ENCODE measurements at regions not wholly inside any gene's neighbourhood (a gene's known extent, or its start where the extent isn't known, plus 50 kb on each side); places are given as distances from the start of the nearest gene placed in this dataset.
"Not testable (repeated sequence)": the region's sequence is repeated elsewhere in the genome, so short reads cannot be mapped to it uniquely, and the experiment has no call there.

GRCh38 chr2:210818473-210818872, 262.1 kb downstream of the CPS1 start:
- no peaks in the 10 kb centered on the region for H3K4me1 ChIP-seq
- DNase-seq: no peak
- H3K27ac ChIP-seq: no peak overlapping the region
- no peaks in the 10 kb centered on the region for H3K9me3 ChIP-seq (replicated peaks)
- no peaks in the 10 kb centered on the region for H3K36me3 ChIP-seq
- H3K4me3 ChIP-seq: no peak overlapping the region
- H3K27me3 ChIP-seq: no peaks in the 10 kb centered on the region

GRCh38 chr2:210833403-210833802, 277.0 kb downstream of the CPS1 start:
- Histone ChIP-seq H3K27me3 (no peaks in the 10 kb centered on the region), H3K9me3 (replicated peaks) (no peaks in the 10 kb centered on the region), H3K36me3 (no peaks in the 10 kb centered on the region), H3K27ac (no peak overlapping the region), H3K4me3 (no peak overlapping the region), H3K4me1 (no peaks in the 10 kb centered on the region)
- DNase-seq: no peak

GRCh38 chr2:210839034-210839433, 282.6 kb downstream of the CPS1 start:
- Histone ChIP-seq H3K27me3 (no peaks in the 10 kb centered on the region), H3K4me1 (no peaks in the 10 kb centered on the region), H3K9me3 (replicated peaks) (no peaks in the 10 kb centered on the region), H3K36me3 (no peaks in the 10 kb centered on the region), H3K4me3 (no peak overlapping the region), H3K27ac (no peak overlapping the region)
- no peak for DNase-seq

GRCh38 chr2:210839450-210839849, 283.1 kb downstream of the CPS1 start:
- no peak for DNase-seq
- no peaks in the 10 kb centered on the region for H3K27me3 ChIP-seq
- no peaks in the 10 kb centered on the region for H3K36me3 ChIP-seq
- no peak overlapping the region for H3K4me3 ChIP-seq
- H3K27ac ChIP-seq: no peak overlapping the region
- H3K9me3 ChIP-seq (replicated peaks): no peaks in the 10 kb centered on the region
- H3K4me1 ChIP-seq: no peaks in the 10 kb centered on the region

- Histone ChIP-seq H3K27me3 (no peaks in the 10 kb centered on the region), H3K4me1 (no peaks in the 10 kb centered on the region), H3K4me3 (no peak overlapping the region), H3K27ac (no peak overlapping the region), H3K36me3 (no peaks in the 10 kb centered on the region), H3K9me3 (replicated peaks) (no peaks in the 10 kb centered on the region)
- DNase-seq: no peak
Measured at GRCh38 chr2:210842896-210843295, 286.5 kb downstream of the CPS1 start.

GRCh38 chr2:210844016-210844415, 287.6 kb downstream of the CPS1 start:
- H3K4me1 ChIP-seq: no peaks in the 10 kb centered on the region

GRCh38 chr2:210859314-210859713, 302.9 kb downstream of the CPS1 start:
- Histone ChIP-seq H3K27ac (no peak overlapping the region), H3K36me3 (no peaks in the 10 kb centered on the region), H3K9me3 (replicated peaks) (no peaks in the 10 kb centered on the region), H3K4me1 (peaks cover 3% of the 10 kb centered on the region; the same call in 1 of the 2 replicates), H3K4me3 (no peak overlapping the region), H3K27me3 (no peaks in the 10 kb centered on the region)
- DNase-seq: no peak

More at GRCh38 chr2:210844016-210844415, 287.6 kb downstream of the CPS1 start:
- Histone ChIP-seq H3K27ac (no peak overlapping the region), H3K36me3 (no peaks in the 10 kb centered on the region), H3K27me3 (no peaks in the 10 kb centered on the region), H3K9me3 (replicated peaks) (no peaks in the 10 kb centered on the region), H3K4me3 (no peak overlapping the region)
- DNase-seq: no peak

GRCh38 chr2:210860276-210860675, 303.9 kb downstream of the CPS1 start:
- H3K4me1 ChIP-seq: peaks cover 3% of the 10 kb centered on the region; the same call in 1 of the 2 replicates
- H3K27ac ChIP-seq: no peak overlapping the region
- no peak overlapping the region for H3K4me3 ChIP-seq
- no peaks in the 10 kb centered on the region for H3K36me3 ChIP-seq
- no peaks in the 10 kb centered on the region for H3K9me3 ChIP-seq (replicated peaks)
- no peak for DNase-seq
- no peaks in the 10 kb centered on the region for H3K27me3 ChIP-seq

- H3K27ac ChIP-seq: no peak overlapping the region
- no peak overlapping the region for H3K4me3 ChIP-seq
- no peaks in the 10 kb centered on the region for H3K27me3 ChIP-seq
- DNase-seq: no peak
- no peaks in the 10 kb centered on the region for H3K9me3 ChIP-seq (replicated peaks)
- H3K4me1 ChIP-seq: peaks cover 3% of the 10 kb centered on the region; the same call in 1 of the 2 replicates
- no peaks in the 10 kb centered on the region for H3K36me3 ChIP-seq
Measured at GRCh38 chr2:210861038-210861665, 304.8 kb downstream of the CPS1 start.

- H3K4me1 ChIP-seq: peaks cover 3% of the 10 kb centered on the region; the same call in 1 of the 2 replicates
- H3K27ac ChIP-seq: no peak overlapping the region
- no peaks in the 10 kb centered on the region for H3K9me3 ChIP-seq (replicated peaks)
- DNase-seq: peak in 1 of 2 experiments; percentile 22
- no peaks in the 10 kb centered on the region for H3K36me3 ChIP-seq
- H3K4me3 ChIP-seq: no peak overlapping the region
- no peaks in the 10 kb centered on the region for H3K27me3 ChIP-seq
Measured at GRCh38 chr2:210862283-210863065, 306.1 kb downstream of the CPS1 start.

GRCh38 chr2:210863283-210863682, 306.9 kb downstream of the CPS1 start:
- Histone ChIP-seq H3K4me3 (no peak overlapping the region), H3K4me1 (peaks cover 3% of the 10 kb centered on the region; the same call in 1 of the 2 replicates), H3K9me3 (replicated peaks) (no peaks in the 10 kb centered on the region), H3K27ac (no peak overlapping the region), H3K36me3 (no peaks in the 10 kb centered on the region), H3K27me3 (no peaks in the 10 kb centered on the region)
- no peak for DNase-seq

- not testable (repeated sequence) for H3K27ac ChIP-seq; H3K4me1 ChIP-seq; H3K9me3 ChIP-seq (replicated peaks); H3K27me3 ChIP-seq; H3K36me3 ChIP-seq; DNase-seq; H3K4me3 ChIP-seq
Measured at GRCh38 chr2:210871566-210871965, 315.2 kb downstream of the CPS1 start.

- no peak overlapping the region for H3K27ac ChIP-seq
- no peaks in the 10 kb centered on the region for H3K9me3 ChIP-seq (replicated peaks)
- H3K4me1 ChIP-seq: no peaks in the 10 kb centered on the region
- H3K36me3 ChIP-seq: no peaks in the 10 kb centered on the region
- no peak overlapping the region for H3K4me3 ChIP-seq
- no peak for DNase-seq
- H3K27me3 ChIP-seq: no peaks in the 10 kb centered on the region
Measured at GRCh38 chr2:210873631-210874030, 317.2 kb downstream of the CPS1 start.

- H3K9me3 ChIP-seq (replicated peaks): no peaks in the 10 kb centered on the region
Measured at GRCh38 chr2:210884227-210884626, 327.8 kb downstream of the CPS1 start.

GRCh38 chr2:210888035-210888434, 331.6 kb downstream of the CPS1 start:
- Histone ChIP-seq H3K27ac (no peak overlapping the region), H3K9me3 (replicated peaks) (no peaks in the 10 kb centered on the region), H3K36me3 (no peaks in the 10 kb centered on the region), H3K4me3 (no peak overlapping the region), H3K27me3 (no peaks in the 10 kb centered on the region), H3K4me1 (no peaks in the 10 kb centered on the region)
- no peak for DNase-seq

More at GRCh38 chr2:210884227-210884626, 327.8 kb downstream of the CPS1 start:
- no peak overlapping the region for H3K4me3 ChIP-seq
- H3K36me3 ChIP-seq: no peaks in the 10 kb centered on the region
- H3K4me1 ChIP-seq: no peaks in the 10 kb centered on the region
- no peaks in the 10 kb centered on the region for H3K27me3 ChIP-seq
- peak in 1 of 2 experiments; percentile 8 for DNase-seq
- no peak overlapping the region for H3K27ac ChIP-seq

Measured in SJCRH30 (cell line).